ENCODE measurements at regions not wholly inside any gene's neighbourhood (a gene's known extent, or its start where the extent isn't known, plus 50 kb on each side); places are given as distances from the start of the nearest gene placed in this dataset.

DNA sequence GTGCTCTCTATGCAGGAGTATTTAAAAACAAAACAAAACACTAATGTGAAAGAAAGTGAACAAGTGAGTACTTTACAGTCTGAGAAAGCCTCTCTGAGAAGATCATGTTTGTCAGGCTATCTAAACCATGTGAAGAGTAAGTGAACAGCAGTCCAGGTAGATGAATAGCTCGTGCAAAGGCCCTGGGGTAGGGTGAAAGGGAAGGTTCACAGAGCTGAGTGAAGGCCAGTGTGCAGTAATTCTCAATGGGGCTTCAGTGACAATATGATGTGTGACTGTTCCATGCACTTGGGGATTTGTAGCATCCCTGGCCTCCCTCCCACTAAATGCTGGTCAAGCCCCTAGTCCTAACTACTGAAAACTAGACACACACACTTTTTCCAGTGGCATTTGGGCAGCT, 488.9 kb upstream of the JARID2 start:
- TF ChIP-seq, protein P1, sequence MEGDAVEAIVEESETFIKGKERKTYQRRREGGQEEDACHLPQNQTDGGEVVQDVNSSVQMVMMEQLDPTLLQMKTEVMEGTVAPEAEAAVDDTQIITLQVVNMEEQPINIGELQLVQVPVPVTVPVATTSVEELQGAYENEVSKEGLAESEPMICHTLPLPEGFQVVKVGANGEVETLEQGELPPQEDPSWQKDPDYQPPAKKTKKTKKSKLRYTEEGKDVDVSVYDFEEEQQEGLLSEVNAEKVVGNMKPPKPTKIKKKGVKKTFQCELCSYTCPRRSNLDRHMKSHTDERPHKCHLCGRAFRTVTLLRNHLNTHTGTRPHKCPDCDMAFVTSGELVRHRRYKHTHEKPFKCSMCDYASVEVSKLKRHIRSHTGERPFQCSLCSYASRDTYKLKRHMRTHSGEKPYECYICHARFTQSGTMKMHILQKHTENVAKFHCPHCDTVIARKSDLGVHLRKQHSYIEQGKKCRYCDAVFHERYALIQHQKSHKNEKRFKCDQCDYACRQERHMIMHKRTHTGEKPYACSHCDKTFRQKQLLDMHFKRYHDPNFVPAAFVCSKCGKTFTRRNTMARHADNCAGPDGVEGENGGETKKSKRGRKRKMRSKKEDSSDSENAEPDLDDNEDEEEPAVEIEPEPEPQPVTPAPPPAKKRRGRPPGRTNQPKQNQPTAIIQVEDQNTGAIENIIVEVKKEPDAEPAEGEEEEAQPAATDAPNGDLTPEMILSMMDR (IDR thresholded peaks at IDR 0.05; ENCODE audit: insufficient read depth, low read depth, low read length, missing control alignments) = no peak
- DNase-seq (ENCODE audit: low read depth) = no peak
- H3K4me3 ChIP-seq (ENCODE audit: low read length) = no peak overlapping the region

- H3K4me3 ChIP-seq (ENCODE audit: low read length) = no peak overlapping the region
- TF ChIP-seq, protein P1 (IDR thresholded peaks at IDR 0.05; ENCODE audit: insufficient read depth, low read depth, low read length, missing control alignments) = no peak
- DNase-seq (ENCODE audit: low read depth) = no peak
Observed at GRCh38 chr6:14757418-14757817, 488.5 kb upstream of the JARID2 start.

DNA sequence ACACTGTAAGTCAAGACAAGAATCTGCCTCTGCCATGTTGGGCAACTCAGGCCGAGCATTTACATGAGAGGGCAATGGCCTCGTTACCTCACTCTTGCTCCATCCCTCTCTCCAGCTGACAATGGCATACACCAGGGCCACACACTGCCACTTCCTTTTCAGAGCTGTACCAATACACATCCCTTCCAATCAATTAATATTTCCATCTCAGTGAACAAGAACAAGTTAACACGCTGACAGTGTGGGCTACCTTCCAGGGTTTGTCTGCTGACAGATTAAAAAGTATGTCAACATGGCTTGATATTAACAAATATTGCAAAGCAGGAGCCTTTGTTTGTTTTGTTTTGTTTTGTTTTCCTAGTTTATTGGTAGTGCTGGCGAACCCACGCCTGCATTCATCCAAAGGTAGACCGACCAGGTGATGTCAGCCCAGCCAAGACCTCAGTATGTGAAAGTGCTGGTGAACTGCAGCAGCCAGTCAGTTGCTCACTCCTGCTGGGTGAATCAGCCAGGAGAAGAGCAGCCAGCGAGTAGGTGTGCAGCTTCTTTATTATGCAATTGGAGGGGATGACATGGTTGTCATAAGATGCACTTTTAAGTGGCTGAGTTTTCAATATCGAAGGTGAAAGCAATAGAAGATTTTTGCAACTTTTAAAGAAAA, 487.3 kb upstream of the JARID2 start:
- TF ChIP-seq, protein P1 (IDR thresholded peaks at IDR 0.05; ENCODE audit: insufficient read depth, low read depth, low read length, missing control alignments) = no peak
- DNase-seq (ENCODE audit: low read depth) = peak; percentile 98
- no peak overlapping the region for H3K4me3 ChIP-seq (ENCODE audit: low read length)

DNA sequence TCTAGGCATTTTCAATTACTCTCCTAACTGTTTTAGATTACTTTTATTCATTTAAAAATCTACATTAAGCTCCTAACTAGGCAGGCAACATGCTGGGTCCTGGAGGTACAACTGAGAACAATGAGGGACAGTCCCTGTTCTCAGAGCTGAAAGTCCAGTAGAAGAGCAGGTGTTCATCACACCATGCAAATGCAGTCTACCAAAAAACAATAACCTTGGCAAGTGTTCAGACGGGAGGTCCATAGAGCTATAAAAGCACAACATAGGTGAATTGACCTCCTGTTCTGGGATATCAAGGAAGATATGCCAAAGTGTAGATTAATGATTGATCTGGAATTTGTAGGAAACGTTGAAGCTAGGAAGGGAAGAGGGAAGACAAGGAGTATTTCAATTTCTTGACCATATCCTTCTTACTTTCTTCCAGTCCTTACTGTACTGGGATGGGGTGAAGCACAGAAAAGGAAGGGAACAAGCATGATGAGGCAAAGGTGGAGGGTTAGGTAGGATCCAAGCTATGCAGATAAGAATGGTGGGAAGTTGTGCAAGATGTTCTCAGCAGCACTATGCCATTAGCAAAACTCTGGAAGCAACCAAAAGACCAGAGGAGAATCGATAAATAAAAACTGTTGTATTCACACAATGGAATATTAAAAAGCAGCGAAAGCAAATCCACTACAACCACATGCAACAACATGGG, 485.7 kb upstream of the JARID2 start:
- no peak overlapping the region for H3K4me3 ChIP-seq (ENCODE audit: low read length)
- TF ChIP-seq, protein P1 (IDR thresholded peaks at IDR 0.05; ENCODE audit: insufficient read depth, low read depth, low read length, missing control alignments) = no peak
- DNase-seq (ENCODE audit: low read depth) = no peak

- TF ChIP-seq, protein P1 (IDR thresholded peaks at IDR 0.05; ENCODE audit: insufficient read depth, low read depth, low read length, missing control alignments) = no peak
- H3K4me3 ChIP-seq (ENCODE audit: low read length) = no peak overlapping the region
- DNase-seq (ENCODE audit: low read depth) = no peak
Observed at GRCh38 chr6:14762077-14762476, 483.8 kb upstream of the JARID2 start.

DNA sequence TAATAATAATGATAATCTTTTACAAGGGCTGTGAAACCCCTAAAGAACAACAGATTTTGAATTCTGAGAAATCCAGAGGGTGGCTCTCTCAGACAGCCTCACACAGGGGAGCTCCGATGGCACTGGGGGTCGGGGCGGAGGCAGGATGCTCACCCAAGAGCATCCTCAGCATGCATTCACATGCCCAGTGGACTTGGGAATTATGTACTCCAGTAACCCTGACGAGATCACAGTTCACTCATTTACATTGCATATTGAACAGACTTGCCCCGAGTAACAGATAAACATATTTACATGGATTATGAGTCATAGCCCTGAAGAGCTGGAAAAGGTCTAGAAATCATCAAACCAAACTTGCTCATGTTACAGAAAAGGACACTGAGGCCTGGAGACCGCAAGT, 482.7 kb upstream of the JARID2 start:
- no peak overlapping the region for H3K4me3 ChIP-seq (ENCODE audit: low read length)
- peak; percentile 91 for DNase-seq (ENCODE audit: low read depth)
- TF ChIP-seq, protein P1 (IDR thresholded peaks at IDR 0.05; ENCODE audit: insufficient read depth, low read depth, low read length, missing control alignments) = no peak
